ENCODE measurements at regions not wholly inside any gene's neighbourhood (a gene's known extent, or its start where the extent isn't known, plus 50 kb on each side); places are given as distances from the start of the nearest gene placed in this dataset.

GRCh38 chr11:115555336-115556090 is 51.3 kb upstream of the CADM1 start:
- no peak for DNase-seq

Data from right hindlimb (tissue), 1 donor.